Heart left ventricle (tissue), 16 donors: ENCODE measurements at regions not wholly inside any gene's neighbourhood (a gene's known extent, or its start where the extent isn't known, plus 50 kb on each side); places are given as distances from the start of the nearest gene placed in this dataset.

Experiments used
- ATAC-seq, 4 donors: fragments of 200-7000 bp; cut with Tn5 transposase; one replicate each; pipeline ENCODE4 v1.9.1; 2020 to 2022; ENCODE audit warnings: moderate library complexity in 4 of 4, mild to moderate bottlenecking in 3 of 4, moderate number of reproducible peaks in 1 of 4
- DNase-seq, 5 donors: peaks; one replicate each; pipeline ENCODE4 v3.0.0-alpha.2; 2020
- H3K27ac ChIP-seq, 12 donors: fragments of 200-600 bp; sonication (generic) in 4 of 12; one replicate each; pipeline versions ENCODE4 v1.5.0 to v1.8.0; 2016 to 2022; ENCODE audit warnings: mild to moderate bottlenecking in 2 of 12
- H3K27me3 ChIP-seq, 9 donors: fragments of 200-600 bp; sonication (generic) in 2 of 9; one replicate each; pipeline versions ENCODE4 v1.5.1 to v1.8.0; 2016 to 2022; ENCODE audit warnings: mild to moderate bottlenecking in 3 of 9
- H3K36me3 ChIP-seq, 9 donors: fragments of 200-600 bp; sonication (generic) in 2 of 9; one replicate each; pipeline versions ENCODE4 v1.5.0 to v1.8.0; 2018 to 2022; ENCODE audit warnings: mild to moderate bottlenecking in 2 of 9
- H3K4me1 ChIP-seq, 12 donors: fragments of 200-600 bp; sonication (generic) in 4 of 12; one replicate each; pipeline versions ENCODE4 v1.5.0 to v1.8.0; 2016 to 2022; ENCODE audit warnings: mild to moderate bottlenecking in 3 of 12
- H3K4me3 ChIP-seq, 12 donors: fragments of 200-600 bp; sonication (generic) in 4 of 12; one replicate each; pipeline versions ENCODE4 v1.5.0 to v1.8.0; 2017 to 2022; ENCODE audit warnings: mild to moderate bottlenecking in 9 of 12, moderate library complexity in 4 of 12
- H3K9me3 ChIP-seq, 12 donors: fragments of 200-600 bp; sonication (generic) in 4 of 12; one replicate each; pipeline versions ENCODE4 v1.5.0 to v1.8.0; 2016 to 2022; ENCODE audit warnings: mild to moderate bottlenecking in 1 of 12
- POLR2A ChIP-seq, 2 donors: fragments of 450-650 bp; IDR thresholded peaks; one replicate each; pipeline ENCODE4 v1.6.1; 2017; ENCODE audit warnings: antibody characterized with exemption in 2 of 2, mild to moderate bottlenecking in 2 of 2, moderate library complexity in 2 of 2
- WGBS, 4 donors: extraction: QIAGEN DNeasy Blood & Tissue Kit in 2 of 4; methylation state at CpG; one replicate each; pipeline versions ENCODE4 v1.1.5 to v1.1.7; 2013 to 2018; 5-methylcytosine and 5-hydroxymethylcytosine counted together
- intact Hi-C, 10 donors: fragments of 100-400 bp; cut with DNase I; formaldehyde crosslinking; loops; one replicate each; pipeline versions ENCODE4 v1.11.1 to v1.14.2; 2022
- TF ChIP-seq, protein P1 (sequence below), 12 donors: fragments of 200-600 bp; sonication (generic) in 4 of 12; IDR thresholded peaks; one replicate each; pipeline versions ENCODE4 v1.5.0 to v1.8.0; 2018 to 2022; ENCODE audit warnings: antibody characterized with exemption in 12 of 12, mild to moderate bottlenecking in 5 of 12
- donor health status: ischemic (EF 13 %, LVEDD 7.1; RV severe dilation, severe dysfunction).
- donor health status: healthy with polysubstance abuse.
- donor health status: DM: no; HTN: yes; CAD: no.
- donor health status: DM: no; HTN: no; CAD: no.
- donor health status: ischemic (EF 25% LVEDD 6.9; RV normal size, moderate dysfunction).
- donor health status: ischemic (EF 25% LVEDD 5.7; RV mildly dilated, moderate dysfunction).
- donor health status: healthy.
- donor health status: DM: yes; HTN: yes; CAD: no.
- donor health status: ischemic (EF 35%, LVEDD 5.7; RV mildly dilated, moderate dysfunction).
- donor health status: nonischemic (EF 11% LVEDD 7.7; RV severe dilation, severe dysfunction).
- donor health status: DM: yes; HTN: yes; CAD: no.
- donor health status: PGD.
- donor health status: ischemic (EF 29% LVEDD 5.4; RV normal size, mild dysfunction).
- donor health status: nonischemic (EF 23%, LVEDD 6.1; RV moderate dilation, normal function).

DNA sequence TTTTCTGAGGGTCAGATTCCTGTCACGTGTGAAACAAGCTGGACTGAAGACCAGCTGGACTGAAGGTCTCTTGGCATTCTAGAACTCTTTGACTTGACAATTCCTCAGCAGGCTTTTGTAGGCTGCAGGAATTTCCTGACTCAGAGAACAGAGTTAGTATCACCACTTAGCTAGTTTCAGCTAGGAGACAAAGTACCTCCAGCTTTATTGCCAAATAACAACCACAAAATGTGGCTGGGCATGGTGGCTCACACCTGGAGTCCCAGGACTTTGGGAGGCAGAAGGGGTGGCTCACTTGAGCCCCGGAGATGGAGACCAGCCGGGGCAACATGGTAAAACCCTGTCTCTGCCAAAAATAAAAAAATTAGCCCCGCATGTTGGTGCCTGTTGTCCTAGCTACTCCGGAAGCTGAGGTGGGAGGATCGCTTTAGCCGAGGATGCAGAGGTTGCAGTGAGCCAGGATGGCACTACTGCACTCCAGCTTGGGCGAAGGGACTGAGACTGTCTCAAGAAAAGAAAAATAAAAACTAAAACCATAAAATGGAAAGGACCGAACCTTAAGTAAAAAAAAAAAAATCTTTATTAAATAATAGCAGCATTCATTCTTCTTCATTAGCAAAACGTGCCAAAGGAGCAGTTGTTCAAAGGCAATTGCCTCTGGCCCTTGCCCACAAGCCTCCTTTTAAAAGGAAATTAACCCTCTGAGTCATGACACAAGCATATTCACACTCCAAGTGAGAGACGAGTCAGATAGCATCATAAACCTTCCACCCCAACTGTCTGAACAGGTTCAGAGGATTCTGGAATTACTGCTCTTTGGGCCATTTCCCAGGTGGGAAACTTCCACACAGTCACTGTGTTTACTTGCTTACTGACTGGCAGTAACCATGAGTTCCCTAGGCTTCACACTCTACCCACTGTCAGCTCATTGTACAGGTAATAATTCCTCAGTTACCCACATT lies 88.9 kb downstream of the MYL12B start:
- Histone ChIP-seq H3K9me3 (no peaks in the 10 kb centered on the region), H3K4me1 (no peaks in the 10 kb centered on the region), H3K27ac (no peak overlapping the region), H3K27me3 (no peaks in the 10 kb centered on the region), H3K4me3 (no peak overlapping the region), H3K36me3 (no peaks in the 10 kb centered on the region)
- ATAC-seq, result no peak
- intact Hi-C loops, result no loop called here
- TF ChIP-seq, protein P1, sequence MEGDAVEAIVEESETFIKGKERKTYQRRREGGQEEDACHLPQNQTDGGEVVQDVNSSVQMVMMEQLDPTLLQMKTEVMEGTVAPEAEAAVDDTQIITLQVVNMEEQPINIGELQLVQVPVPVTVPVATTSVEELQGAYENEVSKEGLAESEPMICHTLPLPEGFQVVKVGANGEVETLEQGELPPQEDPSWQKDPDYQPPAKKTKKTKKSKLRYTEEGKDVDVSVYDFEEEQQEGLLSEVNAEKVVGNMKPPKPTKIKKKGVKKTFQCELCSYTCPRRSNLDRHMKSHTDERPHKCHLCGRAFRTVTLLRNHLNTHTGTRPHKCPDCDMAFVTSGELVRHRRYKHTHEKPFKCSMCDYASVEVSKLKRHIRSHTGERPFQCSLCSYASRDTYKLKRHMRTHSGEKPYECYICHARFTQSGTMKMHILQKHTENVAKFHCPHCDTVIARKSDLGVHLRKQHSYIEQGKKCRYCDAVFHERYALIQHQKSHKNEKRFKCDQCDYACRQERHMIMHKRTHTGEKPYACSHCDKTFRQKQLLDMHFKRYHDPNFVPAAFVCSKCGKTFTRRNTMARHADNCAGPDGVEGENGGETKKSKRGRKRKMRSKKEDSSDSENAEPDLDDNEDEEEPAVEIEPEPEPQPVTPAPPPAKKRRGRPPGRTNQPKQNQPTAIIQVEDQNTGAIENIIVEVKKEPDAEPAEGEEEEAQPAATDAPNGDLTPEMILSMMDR (IDR thresholded peaks at IDR 0.05), result no peak
- TF ChIP-seq POLR2A (IDR thresholded peaks at IDR 0.05), result no peak
- 74 to 75% (median 74%) methylated on average over 11 of the region's 11 CpGs for WGBS, 4 donors
- no peak for DNase-seq

DNA sequence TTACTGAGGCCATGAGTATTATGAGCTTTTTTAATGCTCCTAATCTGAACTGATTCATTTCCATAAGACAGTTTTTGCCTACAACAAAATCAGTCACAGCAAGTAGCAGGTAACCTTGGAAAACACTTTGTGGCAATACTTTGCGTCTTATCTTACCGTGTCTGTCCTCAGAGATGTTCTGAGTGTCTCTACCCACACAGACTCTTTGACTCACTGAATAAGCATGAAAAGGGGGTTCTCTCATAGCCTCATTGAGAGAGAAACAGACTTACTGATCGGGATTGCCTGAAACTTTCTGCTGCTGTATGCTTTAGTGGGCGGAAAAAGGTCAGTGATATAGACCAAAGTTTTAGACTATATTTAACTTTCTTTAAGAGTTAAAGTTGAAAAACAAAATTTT lies 92.6 kb downstream of the MYL12B start:
- Histone ChIP-seq H3K27me3 (no peaks in the 10 kb centered on the region), H3K9me3 (no peaks in the 10 kb centered on the region), H3K4me3 (no peak overlapping the region), H3K36me3 (no peaks in the 10 kb centered on the region), H3K27ac (no peak overlapping the region), H3K4me1 (no peaks in the 10 kb centered on the region)
- no peak for DNase-seq
- no peak for TF ChIP-seq POLR2A (IDR thresholded peaks at IDR 0.05)
- TF ChIP-seq, protein P1 (IDR thresholded peaks at IDR 0.05), result no peak
- intact Hi-C loops, result no loop called here
- no peak for ATAC-seq
- WGBS, 4 donors, result 42 to 72% (median 64%) methylated on average over 4 of the region's 4 CpGs

DNA sequence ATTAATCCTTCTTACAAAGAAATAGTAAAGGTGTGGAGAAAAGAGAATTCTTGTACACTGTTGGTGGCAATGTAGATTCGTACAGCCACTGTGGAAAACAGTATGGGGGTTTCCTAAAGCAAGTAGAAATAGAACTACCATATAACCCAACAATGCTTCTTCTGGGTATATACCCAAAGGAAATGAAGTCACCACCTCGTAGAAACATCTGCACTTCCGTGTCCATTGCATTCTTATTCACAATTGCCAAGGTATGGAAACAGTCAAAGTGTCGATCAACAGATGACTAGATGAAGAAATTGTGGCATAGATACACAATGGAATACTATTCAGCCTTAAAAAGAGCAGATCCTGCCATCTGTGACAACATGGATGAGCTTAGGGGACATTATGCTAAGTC lies 93.4 kb upstream of the TGIF1 start:
- H3K4me3 ChIP-seq, result no peak overlapping the region
- no peak for ATAC-seq
- intact Hi-C loops, result no loop called here
- H3K27me3 ChIP-seq, result no peaks in the 10 kb centered on the region
- H3K4me1 ChIP-seq, result no peaks in the 10 kb centered on the region
- DNase-seq, result no peak
- no peaks in the 10 kb centered on the region for H3K36me3 ChIP-seq
- no peak overlapping the region for H3K27ac ChIP-seq
- H3K9me3 ChIP-seq, result no peaks in the 10 kb centered on the region
- TF ChIP-seq, protein P1 (IDR thresholded peaks at IDR 0.05), result no peak
- no peak for TF ChIP-seq POLR2A (IDR thresholded peaks at IDR 0.05)
- WGBS, 4 donors, result 58 to 72% (median 70%) methylated on average over 4 of the region's 4 CpGs

DNA sequence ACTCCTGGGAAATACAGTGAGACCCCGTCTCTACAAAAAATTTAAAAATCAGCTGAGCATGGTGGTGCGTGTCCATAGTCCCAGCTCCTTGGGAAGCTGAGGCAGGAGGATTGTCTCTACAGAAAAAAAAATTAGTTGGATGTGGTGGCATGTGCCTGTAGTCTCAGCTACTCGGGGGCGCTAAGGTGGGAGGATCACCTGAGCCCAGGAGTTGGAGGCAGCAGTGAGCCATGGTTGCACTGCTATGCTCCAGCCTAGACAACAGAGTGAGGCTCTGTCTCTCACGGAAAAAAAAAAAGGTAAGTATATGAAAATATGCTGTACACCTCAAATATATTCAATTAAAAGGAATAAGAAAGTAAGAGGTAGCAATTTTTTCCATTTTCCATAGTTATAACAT lies 92.5 kb upstream of the TGIF1 start:
- no peak for ATAC-seq
- intact Hi-C loops, result no loop called here
- DNase-seq, result no peak
- no peaks in the 10 kb centered on the region for H3K27me3 ChIP-seq
- H3K9me3 ChIP-seq, result no peaks in the 10 kb centered on the region
- TF ChIP-seq POLR2A (IDR thresholded peaks at IDR 0.05), result no peak
- TF ChIP-seq, protein P1 (IDR thresholded peaks at IDR 0.05), result no peak
- WGBS, 4 donors, result 85 to 94% (median 91%) methylated on average over 5 of the region's 5 CpGs
- H3K4me1 ChIP-seq, result no peaks in the 10 kb centered on the region
- H3K36me3 ChIP-seq, result no peaks in the 10 kb centered on the region
- H3K4me3 ChIP-seq, result no peak overlapping the region
- H3K27ac ChIP-seq, result no peak overlapping the region
